ENCODE measurements at regions not wholly inside any gene's neighbourhood (a gene's known extent, or its start where the extent isn't known, plus 50 kb on each side); places are given as distances from the start of the nearest gene placed in this dataset.
"Not testable (repeated sequence)": the region's sequence is repeated elsewhere in the genome, so short reads cannot be mapped to it uniquely, and the experiment has no call there.

DNA sequence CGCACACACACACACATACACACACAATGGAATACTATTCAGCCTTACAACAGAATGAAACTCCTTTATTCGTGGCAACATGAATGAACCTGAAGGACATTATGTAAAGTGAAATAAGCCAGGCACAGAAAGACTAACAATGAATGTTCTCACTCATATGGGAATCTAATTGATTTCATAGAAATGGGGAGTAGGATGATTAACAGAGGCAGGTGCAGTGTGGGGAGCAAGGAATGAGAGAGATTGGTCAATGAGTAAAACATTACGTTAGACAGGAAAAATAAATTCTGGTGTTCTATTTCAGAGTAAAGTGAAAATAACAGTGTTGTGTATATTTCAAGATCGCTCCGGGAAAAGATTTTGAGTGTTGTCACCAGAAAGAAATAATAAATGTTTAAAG, 694.5 kb downstream of the NXPH1 start (continued):
- TF ChIP-seq CREB1 (CRISPR knock-in tag; IDR thresholded peaks at IDR 0.05) (no peak), IRF2 (CRISPR knock-in tag; IDR thresholded peaks at IDR 0.05; ENCODE audit: borderline replicate concordance, low read depth) (no peak), EMX1 (CRISPR knock-in tag; IDR thresholded peaks at IDR 0.05) (no peak)
- TF ChIP-seq, protein P1, sequence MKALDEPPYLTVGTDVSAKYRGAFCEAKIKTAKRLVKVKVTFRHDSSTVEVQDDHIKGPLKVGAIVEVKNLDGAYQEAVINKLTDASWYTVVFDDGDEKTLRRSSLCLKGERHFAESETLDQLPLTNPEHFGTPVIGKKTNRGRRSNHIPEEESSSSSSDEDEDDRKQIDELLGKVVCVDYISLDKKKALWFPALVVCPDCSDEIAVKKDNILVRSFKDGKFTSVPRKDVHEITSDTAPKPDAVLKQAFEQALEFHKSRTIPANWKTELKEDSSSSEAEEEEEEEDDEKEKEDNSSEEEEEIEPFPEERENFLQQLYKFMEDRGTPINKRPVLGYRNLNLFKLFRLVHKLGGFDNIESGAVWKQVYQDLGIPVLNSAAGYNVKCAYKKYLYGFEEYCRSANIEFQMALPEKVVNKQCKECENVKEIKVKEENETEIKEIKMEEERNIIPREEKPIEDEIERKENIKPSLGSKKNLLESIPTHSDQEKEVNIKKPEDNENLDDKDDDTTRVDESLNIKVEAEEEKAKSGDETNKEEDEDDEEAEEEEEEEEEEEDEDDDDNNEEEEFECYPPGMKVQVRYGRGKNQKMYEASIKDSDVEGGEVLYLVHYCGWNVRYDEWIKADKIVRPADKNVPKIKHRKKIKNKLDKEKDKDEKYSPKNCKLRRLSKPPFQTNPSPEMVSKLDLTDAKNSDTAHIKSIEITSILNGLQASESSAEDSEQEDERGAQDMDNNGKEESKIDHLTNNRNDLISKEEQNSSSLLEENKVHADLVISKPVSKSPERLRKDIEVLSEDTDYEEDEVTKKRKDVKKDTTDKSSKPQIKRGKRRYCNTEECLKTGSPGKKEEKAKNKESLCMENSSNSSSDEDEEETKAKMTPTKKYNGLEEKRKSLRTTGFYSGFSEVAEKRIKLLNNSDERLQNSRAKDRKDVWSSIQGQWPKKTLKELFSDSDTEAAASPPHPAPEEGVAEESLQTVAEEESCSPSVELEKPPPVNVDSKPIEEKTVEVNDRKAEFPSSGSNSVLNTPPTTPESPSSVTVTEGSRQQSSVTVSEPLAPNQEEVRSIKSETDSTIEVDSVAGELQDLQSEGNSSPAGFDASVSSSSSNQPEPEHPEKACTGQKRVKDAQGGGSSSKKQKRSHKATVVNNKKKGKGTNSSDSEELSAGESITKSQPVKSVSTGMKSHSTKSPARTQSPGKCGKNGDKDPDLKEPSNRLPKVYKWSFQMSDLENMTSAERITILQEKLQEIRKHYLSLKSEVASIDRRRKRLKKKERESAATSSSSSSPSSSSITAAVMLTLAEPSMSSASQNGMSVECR (CRISPR knock-in tag; IDR thresholded peaks at IDR 0.05; ENCODE audit: borderline replicate concordance), result no peak

DNA sequence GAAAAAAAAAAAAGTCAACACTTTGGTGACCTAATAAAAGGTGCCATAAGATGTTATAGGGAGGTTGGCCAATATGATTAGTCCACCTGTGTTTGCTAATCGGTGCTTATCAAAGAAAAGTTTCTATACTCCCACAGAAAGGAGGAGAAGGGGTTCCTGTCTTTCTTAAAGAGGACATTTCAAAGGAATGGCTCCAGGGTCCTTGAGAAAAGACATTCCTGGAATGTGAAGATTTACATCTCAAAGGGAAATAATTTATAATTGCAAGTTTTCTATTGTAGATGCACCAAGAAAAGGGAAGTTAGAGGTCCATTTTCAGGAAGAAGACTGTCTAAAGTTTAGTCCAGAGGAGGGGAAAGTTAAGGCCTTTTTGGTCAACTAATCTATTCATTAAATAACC, 715.3 kb downstream of the NXPH1 start:
- H3K36me3 Mint-ChIP-seq, result peaks cover 8% of the 10 kb centered on the region
- POLR2A ChIA-PET, result no interaction called here
- DNase-seq (ENCODE audit: low spot score), result no peak

DNA sequence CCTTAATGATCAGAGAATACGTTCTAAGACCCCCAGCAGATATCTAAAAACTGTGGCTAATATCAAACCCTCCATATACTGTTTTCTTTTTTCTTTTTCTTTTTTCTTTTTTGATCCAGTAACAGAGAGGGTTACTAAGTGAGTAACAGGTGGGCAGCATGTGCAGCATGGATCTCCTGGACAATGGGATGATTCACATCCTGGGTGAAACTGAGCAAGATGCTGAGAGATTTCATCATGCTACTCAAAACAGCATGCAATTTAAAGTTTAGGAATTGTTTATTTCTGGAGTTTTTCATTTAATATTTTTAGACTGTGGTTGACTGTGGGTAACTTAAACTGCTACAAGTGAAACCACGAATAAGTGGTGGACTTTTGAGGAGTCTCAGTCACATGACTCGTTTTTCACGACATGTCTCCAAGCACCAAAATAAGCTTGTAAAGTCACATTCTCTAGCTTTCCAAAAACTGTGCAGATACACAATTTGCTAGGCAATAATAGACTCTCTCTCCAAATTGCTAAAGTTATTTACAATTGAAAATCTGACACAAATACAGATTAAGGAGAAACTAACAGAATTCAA, 716.2 kb downstream of the NXPH1 start:
- H3K27me3 Mint-ChIP-seq (ENCODE audit: low read depth), result no peaks in the 10 kb centered on the region
- ChIA-PET CTCF (no interaction called here), POLR2A (no interaction called here)
- peaks cover 8% of the 10 kb centered on the region for H3K36me3 Mint-ChIP-seq
- no peak overlapping the region for H3K27ac Mint-ChIP-seq
- DNase-seq (ENCODE audit: low spot score) (no peak), ATAC-seq (no peak)
- H3K4me3 Mint-ChIP-seq, result no peak overlapping the region
- H3K9me3 Mint-ChIP-seq, result peaks cover 15% of the 10 kb centered on the region
- no peak for TF ChIP-seq ZBTB21 (CRISPR knock-in tag; IDR thresholded peaks at IDR 0.05; ENCODE audit: borderline replicate concordance)
- TF ChIP-seq ZNF138 (CRISPR knock-in tag; conservative IDR thresholded peaks at IDR 0.05), result no peak
- TF ChIP-seq TEAD1 (CRISPR knock-in tag; IDR thresholded peaks at IDR 0.05), result no peak
- no peak for TF ChIP-seq ZNF219 (CRISPR knock-in tag; IDR thresholded peaks at IDR 0.05; ENCODE audit: borderline replicate concordance)
- TF ChIP-seq, protein P2, sequence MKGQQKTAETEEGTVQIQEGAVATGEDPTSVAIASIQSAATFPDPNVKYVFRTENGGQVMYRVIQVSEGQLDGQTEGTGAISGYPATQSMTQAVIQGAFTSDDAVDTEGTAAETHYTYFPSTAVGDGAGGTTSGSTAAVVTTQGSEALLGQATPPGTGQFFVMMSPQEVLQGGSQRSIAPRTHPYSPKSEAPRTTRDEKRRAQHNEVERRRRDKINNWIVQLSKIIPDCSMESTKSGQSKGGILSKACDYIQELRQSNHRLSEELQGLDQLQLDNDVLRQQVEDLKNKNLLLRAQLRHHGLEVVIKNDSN (CRISPR knock-in tag; IDR thresholded peaks at IDR 0.05), result peak; percentile 31; the same call in 1 of the 2 replicates
- H3K4me1 Mint-ChIP-seq, result peaks cover 39% of the 10 kb centered on the region

More for the DNA sequence above, 715.3 kb downstream of the NXPH1 start:
- H3K27ac Mint-ChIP-seq, result 0 out of 2 replicates have a peak overlapping the region, but pooled peaks have one; percentile 84
- no peak overlapping the region for H3K4me3 Mint-ChIP-seq
- H3K4me1 Mint-ChIP-seq, result peaks cover 39% of the 10 kb centered on the region
- ATAC-seq, result peak; percentile 73
- CTCF ChIA-PET, result no interaction called here
- TF ChIP-seq ZNF396 (CRISPR knock-in tag; IDR thresholded peaks at IDR 0.05; ENCODE audit: borderline replicate concordance) (no peak), GRHL2 (CRISPR knock-in tag; IDR thresholded peaks at IDR 0.05; ENCODE audit: insufficient replicate concordance, severe bottlenecking) (no peak), FOXK1 (CRISPR knock-in tag; IDR thresholded peaks at IDR 0.05) (no peak), NFATC4 (CRISPR knock-in tag; IDR thresholded peaks at IDR 0.05) (no peak), ZNF317 (CRISPR knock-in tag; IDR thresholded peaks at IDR 0.05; ENCODE audit: borderline replicate concordance, low read depth) (no peak), ZNF121 (CRISPR knock-in tag; IDR thresholded peaks at IDR 0.05) (no peak), NR3C1 (CRISPR knock-in tag; conservative IDR thresholded peaks at IDR 0.05; ENCODE audit: low read depth) (no peak), SMAD4 (CRISPR knock-in tag; IDR thresholded peaks at IDR 0.05) (no peak), FOXJ3 (CRISPR knock-in tag; IDR thresholded peaks at IDR 0.05; ENCODE audit: borderline replicate concordance) (no peak)
- TF ChIP-seq, protein P3, sequence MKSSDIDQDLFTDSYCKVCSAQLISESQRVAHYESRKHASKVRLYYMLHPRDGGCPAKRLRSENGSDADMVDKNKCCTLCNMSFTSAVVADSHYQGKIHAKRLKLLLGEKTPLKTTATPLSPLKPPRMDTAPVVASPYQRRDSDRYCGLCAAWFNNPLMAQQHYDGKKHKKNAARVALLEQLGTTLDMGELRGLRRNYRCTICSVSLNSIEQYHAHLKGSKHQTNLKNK (CRISPR knock-in tag; IDR thresholded peaks at IDR 0.05), result no peak
- TF ChIP-seq, protein P4, sequence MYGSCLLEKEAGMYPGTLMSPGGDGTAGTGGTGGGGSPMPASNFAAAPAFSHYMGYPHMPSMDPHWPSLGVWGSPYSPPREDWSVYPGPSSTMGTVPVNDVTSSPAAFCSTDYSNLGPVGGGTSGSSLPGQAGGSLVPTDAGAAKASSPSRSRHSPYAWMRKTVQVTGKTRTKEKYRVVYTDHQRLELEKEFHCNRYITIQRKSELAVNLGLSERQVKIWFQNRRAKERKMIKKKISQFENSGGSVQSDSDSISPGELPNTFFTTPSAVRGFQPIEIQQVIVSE (CRISPR knock-in tag; IDR thresholded peaks at IDR 0.05; ENCODE audit: borderline replicate concordance), result no peak
- TF ChIP-seq, protein P5, sequence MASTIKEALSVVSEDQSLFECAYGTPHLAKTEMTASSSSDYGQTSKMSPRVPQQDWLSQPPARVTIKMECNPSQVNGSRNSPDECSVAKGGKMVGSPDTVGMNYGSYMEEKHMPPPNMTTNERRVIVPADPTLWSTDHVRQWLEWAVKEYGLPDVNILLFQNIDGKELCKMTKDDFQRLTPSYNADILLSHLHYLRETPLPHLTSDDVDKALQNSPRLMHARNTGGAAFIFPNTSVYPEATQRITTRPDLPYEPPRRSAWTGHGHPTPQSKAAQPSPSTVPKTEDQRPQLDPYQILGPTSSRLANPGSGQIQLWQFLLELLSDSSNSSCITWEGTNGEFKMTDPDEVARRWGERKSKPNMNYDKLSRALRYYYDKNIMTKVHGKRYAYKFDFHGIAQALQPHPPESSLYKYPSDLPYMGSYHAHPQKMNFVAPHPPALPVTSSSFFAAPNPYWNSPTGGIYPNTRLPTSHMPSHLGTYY (CRISPR knock-in tag; IDR thresholded peaks at IDR 0.05), result no peak
- peaks cover 15% of the 10 kb centered on the region for H3K9me3 Mint-ChIP-seq
- H3K27me3 Mint-ChIP-seq (ENCODE audit: low read depth), result no peaks in the 10 kb centered on the region

DNA sequence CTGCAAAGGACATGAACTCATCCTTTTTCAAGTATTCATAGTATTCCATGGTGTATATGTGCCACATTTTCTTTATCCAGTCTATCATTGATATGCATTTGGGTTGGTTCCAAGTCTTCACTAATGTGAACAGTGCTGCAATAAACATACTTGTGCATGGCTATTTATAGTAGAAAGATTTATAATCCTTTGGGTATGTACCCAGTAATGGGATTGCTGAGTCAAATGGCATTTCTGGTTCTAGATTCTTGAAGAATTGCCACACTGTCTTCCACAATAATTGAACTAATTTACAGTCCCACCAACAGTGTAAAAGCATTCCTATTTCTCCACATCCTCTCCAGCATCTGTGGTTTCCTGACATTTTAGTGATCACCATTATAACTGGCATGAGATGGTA, 730.3 kb downstream of the NXPH1 start:
- CTCF ChIA-PET; H3K36me3 Mint-ChIP-seq; ATAC-seq; H3K4me1 Mint-ChIP-seq; H3K4me3 Mint-ChIP-seq; DNase-seq (ENCODE audit: low spot score); H3K27me3 Mint-ChIP-seq (ENCODE audit: low read depth); POLR2A ChIA-PET; H3K27ac Mint-ChIP-seq: not testable (repeated sequence)
- H3K9me3 Mint-ChIP-seq, result peaks cover 11% of the 10 kb centered on the region

All from WTC11 (cell line).